ENCODE measurements at regions not wholly inside any gene's neighbourhood (a gene's known extent, or its start where the extent isn't known, plus 50 kb on each side); places are given as distances from the start of the nearest gene placed in this dataset.

DNA sequence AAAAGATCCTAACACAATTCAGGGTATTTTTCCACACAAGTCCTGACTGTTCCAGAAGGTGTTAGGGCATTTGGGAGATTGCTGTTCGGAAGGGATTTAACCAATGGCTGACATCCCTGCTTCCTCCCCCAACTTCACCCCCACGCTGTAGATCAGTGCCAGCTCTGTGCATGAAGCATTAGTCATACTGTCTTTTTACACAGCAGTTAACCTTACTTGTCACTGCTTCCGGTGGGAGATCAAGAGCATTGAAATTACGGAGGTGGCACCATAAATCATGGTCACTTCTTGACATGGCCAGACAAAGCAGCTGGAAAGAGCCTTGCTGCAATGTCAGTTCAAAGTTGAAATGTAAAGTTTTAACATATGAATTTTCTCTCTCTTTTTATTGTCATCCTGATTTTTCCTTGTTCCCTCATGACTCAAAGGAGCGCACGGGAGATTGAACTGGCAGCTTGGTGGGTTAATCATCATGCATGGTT lies 70.2 kb downstream of the HRH4 start:
- no peak for DNase-seq

DNA sequence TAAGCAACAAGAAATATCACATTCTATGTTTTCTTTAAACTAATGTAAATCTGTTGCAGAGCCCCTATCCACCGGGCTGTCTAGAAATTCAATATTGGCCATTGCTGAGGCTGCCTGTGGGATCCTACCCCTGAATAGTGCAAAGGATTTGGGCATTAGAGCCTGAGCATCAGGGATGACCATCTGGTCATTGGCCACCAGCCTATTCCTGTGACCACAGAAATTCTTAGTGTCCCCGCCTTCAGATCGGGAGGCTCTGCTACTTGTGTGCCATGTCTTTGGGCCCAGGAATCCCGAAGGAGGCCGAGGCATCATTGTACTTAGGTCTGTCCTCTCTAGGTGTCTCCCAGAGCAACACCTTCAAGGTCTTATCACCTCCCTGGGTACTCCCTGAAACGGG lies 73.8 kb downstream of the HRH4 start:
- DNase-seq: no peak

- DNase-seq: no peak
These were observed 74.3 kb downstream of the HRH4 start for GRCh38 chr18:24534737-24535136.

DNA sequence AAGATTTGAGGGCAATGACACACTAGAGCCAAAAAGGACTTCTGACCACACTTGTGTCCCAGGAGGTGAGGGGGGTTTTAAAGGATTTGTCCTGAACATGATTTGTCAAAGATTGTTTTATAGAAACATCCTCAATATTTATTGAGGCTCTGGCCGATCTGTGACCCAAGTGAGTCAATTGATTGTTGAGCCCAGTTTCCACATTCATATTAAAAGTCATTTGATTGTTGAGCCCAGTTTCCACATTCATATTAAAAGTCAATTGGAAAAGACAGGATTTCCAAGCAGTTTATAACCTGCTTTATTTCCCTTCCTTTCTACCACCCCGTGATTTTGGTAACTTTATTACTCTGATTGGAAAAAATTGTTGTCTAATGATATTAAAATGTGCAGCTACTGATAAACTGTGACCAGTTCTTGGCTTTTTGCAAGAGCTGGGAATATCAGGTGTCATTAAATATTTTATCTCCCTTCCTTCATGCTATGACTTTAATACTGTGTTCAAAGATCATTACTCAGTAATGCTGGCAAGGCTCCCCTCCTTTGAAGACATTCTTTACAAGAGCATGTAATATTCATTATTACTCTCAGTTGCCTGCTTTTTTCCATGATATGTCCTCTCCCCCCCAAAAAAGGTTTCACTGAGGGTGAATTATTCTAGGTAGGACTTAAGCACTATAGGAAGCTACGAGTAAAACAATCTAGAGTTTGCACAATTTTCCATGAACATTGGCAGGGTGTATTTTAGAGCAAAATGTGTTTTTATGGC lies 75.3 kb downstream of the HRH4 start:
- DNase-seq: no peak

DNA sequence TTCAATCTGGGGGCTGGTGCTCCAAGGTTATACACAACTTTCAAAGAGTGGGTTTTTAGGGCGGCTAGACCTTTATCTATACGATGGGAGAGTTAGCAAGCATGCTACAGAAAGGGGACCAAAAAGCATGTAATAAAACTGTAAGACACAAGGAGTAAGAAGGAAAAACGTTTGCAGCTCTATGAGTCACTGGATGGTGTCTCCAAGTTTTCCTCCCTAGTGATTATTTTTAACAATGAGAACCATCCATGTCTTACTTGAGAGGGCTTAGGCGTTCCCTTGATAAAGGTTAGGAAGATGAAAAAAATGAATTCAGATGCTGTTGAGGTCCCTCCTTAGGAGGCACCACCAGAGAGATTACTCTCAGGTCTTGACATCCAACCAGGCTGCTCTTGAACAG lies 75.9 kb downstream of the HRH4 start:
- no peak for DNase-seq

DNA sequence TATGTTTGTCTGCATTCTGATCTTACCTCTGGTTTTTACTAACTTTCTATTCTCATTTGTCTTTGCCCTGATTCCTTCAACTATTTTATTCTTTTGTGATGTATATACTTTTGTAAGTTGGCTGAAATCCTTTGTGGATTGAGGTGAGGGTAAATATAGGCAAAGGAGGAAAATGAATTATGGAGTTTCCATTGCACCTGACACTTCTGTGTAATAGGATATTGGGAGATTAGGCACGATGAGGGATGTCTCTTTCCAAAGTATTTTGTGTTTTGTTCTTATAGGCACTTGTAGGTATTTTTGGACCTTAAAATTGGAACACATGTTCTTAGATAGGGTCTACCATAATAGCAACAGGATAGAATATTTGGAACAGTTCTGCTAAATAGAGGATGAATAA lies 76.4 kb downstream of the HRH4 start:
- DNase-seq: no peak

DNA sequence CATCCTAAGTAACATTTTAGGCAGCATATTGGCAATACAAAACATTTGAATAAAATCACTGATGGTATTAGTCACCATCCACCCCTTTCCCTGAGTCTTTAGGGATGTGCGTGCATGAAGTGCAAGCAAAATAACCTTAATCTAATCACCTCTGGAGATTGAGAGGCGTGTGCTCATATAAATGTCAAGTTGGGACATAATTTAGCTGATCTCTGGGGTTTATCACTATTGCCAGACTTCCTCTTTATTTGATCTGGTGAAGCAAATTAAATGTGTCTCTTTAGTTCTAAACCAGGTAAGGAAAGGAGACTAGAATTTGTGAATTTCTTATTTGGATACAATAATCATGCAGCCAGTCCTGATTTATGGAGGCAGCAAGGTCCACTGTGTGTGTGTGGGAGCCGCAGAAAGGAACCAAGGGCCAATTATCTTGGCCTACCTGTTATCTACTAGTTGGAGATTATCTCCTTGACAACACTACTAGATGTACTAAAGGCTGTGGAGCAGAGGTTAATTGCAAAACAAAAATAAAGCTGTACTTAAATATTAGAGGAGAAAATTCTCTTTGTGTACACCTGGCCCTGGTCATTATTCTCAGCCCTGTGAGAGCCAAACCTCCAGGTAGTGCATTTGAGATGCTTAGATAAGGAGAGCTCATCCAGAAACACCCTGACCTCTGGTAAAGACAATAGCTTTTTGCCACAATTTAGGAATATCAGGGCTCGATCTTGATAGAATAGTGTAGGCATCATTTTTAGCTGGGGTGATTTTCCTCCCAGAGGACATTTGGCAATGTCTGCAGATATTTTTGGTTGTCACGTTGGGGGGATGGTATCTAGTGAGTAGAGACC lies 78.2 kb downstream of the HRH4 start:
- DNase-seq: no peak

GRCh38 chr18:24539866-24540617 lies 79.6 kb downstream of the HRH4 start:
- no peak for DNase-seq

DNA sequence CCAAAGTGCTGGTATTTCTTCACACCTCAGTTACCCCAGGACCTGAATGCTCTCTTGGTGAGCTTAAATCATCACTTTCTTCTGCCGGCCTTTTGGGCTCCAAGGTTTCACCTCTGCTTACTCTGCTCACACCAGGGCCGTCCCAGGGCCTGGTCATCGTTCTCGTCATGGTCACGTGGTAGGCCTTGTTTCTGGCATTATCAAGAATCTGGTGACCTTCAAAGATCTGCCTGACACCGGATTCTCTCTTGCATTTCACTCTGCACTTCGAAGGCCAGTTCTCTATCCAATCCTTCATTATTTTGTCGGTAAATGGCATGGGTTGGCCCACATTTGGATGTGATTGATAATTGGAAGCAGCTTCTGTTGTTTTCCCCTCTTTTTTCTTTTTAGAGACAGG lies 80.5 kb downstream of the HRH4 start:
- DNase-seq: no peak

GRCh38 chr18:24543086-24543794 lies 82.8 kb downstream of the HRH4 start:
- DNase-seq: no peak

DNA sequence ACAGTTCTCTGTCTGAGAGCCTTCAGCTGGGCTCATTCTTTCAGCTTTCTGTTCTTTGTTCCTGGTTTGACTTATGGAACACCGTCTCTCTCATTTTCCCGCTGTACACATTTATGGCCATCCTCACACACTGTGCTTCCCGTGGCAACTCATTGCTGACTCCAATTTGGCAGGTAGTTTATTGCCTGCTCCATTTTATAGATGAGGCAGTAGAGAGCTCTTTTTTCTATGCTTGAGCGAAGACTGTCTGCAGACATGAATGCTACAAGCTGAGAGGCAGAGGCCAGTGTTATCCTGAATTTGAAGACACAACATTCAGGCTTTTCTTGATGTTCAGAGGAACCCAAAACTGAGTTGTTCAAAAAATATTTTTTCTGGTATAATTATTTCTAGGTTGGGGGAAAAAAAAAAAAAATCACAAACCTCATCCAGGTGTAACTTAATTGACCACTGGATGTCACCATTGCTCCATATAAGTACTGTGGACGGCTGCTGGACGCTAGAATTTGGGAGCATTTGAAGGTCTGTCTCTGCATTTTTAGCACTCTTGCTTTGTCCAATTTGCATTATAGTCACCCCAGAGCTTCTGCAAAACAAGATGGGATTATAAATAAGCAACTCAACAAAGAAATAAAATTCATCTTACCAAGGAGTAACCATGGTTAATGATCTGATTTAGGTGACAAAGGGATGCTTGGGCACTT lies 83.5 kb downstream of the HRH4 start:
- no peak for DNase-seq

DNA sequence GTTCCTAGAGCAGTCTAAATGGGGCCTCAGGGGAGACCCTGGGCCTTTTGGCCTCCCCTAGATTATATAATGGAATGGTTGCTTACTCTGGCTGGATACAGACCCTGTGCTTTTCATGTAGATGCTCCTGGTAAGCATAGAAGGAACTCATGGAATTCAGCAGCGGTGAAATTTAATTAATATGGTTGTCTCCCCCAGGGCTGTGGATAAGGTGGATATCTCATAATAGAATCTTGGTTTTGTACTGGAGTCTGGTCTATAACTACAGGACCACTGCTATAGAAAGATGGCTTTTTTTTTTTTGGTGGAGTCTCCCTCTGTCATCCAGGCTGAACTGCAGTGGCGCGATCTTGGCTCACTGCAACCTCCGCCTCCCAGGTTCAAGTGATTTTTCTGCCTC lies 84.5 kb downstream of the HRH4 start:
- no peak for DNase-seq

- no peak for DNase-seq
These were observed 85.2 kb downstream of the HRH4 start for GRCh38 chr18:24545651-24546050.

GRCh38 chr18:24546307-24546706 lies 85.9 kb downstream of the HRH4 start:
- DNase-seq: no peak

DNA sequence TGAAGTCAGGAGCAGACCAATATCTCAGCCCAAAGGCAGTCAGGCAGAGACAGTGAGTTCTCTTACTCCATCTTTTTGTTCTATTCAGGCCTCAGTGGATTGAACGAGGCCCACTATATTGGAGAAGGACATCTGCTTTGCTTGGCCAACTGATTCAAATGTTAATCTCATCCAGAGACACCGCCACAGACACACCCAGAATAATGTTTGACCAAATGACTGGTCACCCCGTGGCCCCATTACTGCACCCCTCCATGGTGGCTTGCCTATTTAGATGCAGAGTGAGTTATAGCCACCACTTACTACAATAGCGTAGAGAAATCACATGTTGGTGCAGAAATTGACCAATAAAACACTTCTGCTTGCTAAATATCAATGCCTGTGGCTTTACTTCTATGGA lies 88.1 kb downstream of the HRH4 start:
- no peak for DNase-seq

GRCh38 chr18:24552218-24552617 lies 91.8 kb downstream of the HRH4 start:
- no peak for DNase-seq

DNA sequence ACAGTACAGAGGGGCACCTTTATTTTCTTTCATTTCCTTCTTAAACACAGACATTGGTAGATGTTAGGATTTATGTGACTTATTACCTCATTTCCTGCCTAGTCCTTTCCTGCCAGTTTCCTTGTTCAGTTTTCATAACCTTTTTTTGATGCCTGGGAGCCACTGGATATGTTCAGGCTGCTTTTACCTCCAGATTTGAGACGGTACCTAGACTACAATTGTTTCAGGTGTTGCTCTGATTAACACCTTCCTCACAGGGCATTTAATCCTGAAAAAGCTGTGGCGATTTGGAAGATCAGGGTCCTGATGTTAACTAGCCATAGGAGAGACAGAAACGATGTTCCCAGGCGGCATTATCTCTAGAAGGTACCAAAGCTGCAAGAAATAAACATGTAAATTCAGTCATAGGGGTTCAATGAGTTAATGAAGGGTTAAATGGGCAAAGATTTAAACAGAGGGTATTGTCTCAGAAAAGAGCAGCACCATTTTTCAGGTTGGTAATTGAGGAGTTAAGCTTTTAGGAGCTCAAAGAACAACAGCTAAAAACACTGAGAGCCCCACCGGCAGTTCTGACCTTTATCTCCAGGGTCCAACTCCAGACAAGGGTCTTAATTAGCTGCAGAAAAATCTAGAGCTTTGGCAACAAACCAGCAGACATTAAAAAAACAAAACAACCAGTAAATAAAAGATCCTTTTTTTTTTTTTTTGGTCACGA lies 93.3 kb downstream of the HRH4 start:
- DNase-seq: no peak

- DNase-seq: no peak
These were observed 98.0 kb downstream of the HRH4 start for GRCh38 chr18:24558403-24558802.

DNA sequence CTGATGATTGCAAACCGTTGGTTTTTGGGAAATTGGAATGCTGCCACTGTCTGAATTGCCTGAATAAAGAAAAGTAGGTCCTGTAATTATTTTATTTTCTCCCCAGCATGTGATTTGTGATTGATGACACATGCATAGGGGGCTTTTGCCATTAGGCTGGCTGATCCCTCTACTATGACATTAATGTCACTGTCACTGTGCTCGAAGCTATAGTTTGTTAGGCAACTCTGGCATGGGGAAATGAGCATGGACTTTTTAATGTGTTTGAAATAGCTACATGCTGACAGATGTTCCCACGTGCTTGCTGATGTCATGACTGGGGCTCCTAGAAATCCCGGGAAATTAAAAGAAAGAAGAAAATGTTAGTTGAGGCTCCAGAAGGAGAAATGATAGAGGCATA lies 99.1 kb downstream of the HRH4 start:
- DNase-seq: no peak

GRCh38 chr18:24560511-24560981 lies 100.1 kb downstream of the HRH4 start:
- DNase-seq: no peak

DNA sequence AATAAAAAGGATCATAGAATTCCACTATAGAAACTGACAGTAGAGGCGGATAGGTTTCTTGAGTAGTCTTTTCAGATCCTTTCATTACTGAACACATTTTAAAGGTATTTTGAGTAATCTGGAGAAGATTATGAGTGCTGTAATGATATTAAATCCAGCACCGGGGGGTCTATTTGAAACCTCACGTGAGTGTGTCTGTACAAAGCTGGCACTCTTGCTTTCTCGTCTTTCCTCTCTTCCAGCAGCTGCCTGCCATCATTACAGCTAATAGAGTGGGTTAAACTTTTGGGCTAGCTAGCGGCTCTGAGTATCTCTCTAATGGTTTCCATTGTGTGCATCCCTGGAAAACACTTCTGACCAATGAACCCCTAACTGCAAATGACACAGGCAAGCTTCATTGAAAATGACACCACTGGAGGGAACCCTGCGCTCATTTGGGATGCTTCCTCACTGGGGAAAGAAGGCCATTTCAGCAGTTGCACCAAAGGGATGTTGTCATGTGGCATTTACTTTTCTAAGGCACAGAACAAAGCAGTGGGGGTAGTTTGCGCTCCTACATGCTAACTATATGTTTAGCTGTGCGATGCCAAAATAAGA lies 101.0 kb downstream of the HRH4 start:
- DNase-seq: no peak

Data from CD4-positive, alpha-beta T cell treated with Interleukin-6 for 4 hours (primary cell).